DND-41 (cell line): ENCODE measurements at regions not wholly inside any gene's neighbourhood (a gene's known extent, or its start where the extent isn't known, plus 50 kb on each side); places are given as distances from the start of the nearest gene placed in this dataset.

Experiments
- CTCF ChIP-seq: IDR thresholded peaks from 2 replicates; pipeline ENCODE4 v1.5.1; 2012; ENCODE audit warnings: borderline replicate concordance, low read length, moderate library complexity, mild to moderate bottlenecking; ENCODE audit not compliant: poor library complexity, severe bottlenecking; ENCODE audit errors: extremely low read depth
- EZH2 ChIP-seq: IDR thresholded peaks from 3 replicates; pipeline ENCODE4 v1.6.1; 2012; ENCODE audit warnings: borderline replicate concordance, low read depth, mild to moderate bottlenecking, moderate library complexity, low read length, inconsistent platforms; ENCODE audit not compliant: severe bottlenecking

- TF ChIP-seq CTCF (no peak), EZH2 (no peak)
Observed at GRCh38 chr17:74028354-74029116, 174.9 kb upstream of the RPL38 start.
